Testis (tissue), 2 donors: ENCODE measurements at regions not wholly inside any gene's neighbourhood (a gene's known extent, or its start where the extent isn't known, plus 50 kb on each side); places are given as distances from the start of the nearest gene placed in this dataset.

Experiments used
- POLR2A ChIP-seq: fragments of 450-650 bp; IDR thresholded peaks from one replicate; pipeline ENCODE4 v1.6.1; 2017; ENCODE audit warnings: antibody characterized with exemption, mild to moderate bottlenecking, moderate library complexity
- TF ChIP-seq, protein P1 (sequence below), 3 experiments: fragments of 450-650 bp in 2 of 3; fragments of 200-600 bp in 1 of 3; sonication (generic) in 1 of 3; IDR thresholded peaks; one replicate each; pipeline ENCODE4 v1.5.1; 2016 to 2019; ENCODE audit warnings: antibody characterized with exemption in 3 of 3, mild to moderate bottlenecking in 2 of 3, moderate library complexity in 1 of 3

DNA sequence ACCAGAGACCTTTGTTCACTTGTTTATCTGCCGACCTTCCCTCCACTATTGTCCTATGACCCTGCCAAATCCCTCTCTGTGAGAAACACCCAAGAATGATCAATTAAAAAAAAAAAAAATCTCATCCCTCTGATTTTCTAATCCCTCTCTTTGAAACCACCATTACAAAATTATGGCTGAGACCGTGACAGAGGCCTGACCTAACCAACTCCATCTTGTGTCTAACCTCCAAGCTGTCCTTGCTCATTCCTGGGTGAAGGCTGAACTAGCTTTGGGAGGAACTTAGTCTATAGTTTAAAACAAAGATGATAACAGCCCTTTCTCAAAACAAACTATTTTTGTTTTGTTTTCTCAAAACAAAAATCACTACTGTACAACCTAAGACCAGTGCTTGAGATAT, 474.5 kb downstream of the TMEM114 start:
- TF ChIP-seq, protein P1, sequence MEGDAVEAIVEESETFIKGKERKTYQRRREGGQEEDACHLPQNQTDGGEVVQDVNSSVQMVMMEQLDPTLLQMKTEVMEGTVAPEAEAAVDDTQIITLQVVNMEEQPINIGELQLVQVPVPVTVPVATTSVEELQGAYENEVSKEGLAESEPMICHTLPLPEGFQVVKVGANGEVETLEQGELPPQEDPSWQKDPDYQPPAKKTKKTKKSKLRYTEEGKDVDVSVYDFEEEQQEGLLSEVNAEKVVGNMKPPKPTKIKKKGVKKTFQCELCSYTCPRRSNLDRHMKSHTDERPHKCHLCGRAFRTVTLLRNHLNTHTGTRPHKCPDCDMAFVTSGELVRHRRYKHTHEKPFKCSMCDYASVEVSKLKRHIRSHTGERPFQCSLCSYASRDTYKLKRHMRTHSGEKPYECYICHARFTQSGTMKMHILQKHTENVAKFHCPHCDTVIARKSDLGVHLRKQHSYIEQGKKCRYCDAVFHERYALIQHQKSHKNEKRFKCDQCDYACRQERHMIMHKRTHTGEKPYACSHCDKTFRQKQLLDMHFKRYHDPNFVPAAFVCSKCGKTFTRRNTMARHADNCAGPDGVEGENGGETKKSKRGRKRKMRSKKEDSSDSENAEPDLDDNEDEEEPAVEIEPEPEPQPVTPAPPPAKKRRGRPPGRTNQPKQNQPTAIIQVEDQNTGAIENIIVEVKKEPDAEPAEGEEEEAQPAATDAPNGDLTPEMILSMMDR (IDR thresholded peaks at IDR 0.05) = no peak
- no peak for TF ChIP-seq POLR2A
